Tibial artery (tissue), 4 donors: ENCODE measurements at regions not wholly inside any gene's neighbourhood (a gene's known extent, or its start where the extent isn't known, plus 50 kb on each side); places are given as distances from the start of the nearest gene placed in this dataset.

ENCODE experiments used
- DNase-seq, 2 donors: peaks; one replicate each; pipeline ENCODE4 v3.0.0-alpha.2; 2019
- H3K27ac ChIP-seq, 2 donors: fragments of 200-600 bp; sonication (generic) in 1 of 2; 1 replicate in 1 of 2; 2 replicates in 1 of 2; pipeline ENCODE4 v1.5.1; 2018 to 2019; ENCODE audit warnings: mild to moderate bottlenecking in 1 of 2
- H3K27me3 ChIP-seq, 2 donors: fragments of 200-600 bp; sonication (generic) in 1 of 2; one replicate each; pipeline versions ENCODE4 v1.5.1 to v1.6.0; 2016 to 2019
- H3K36me3 ChIP-seq, 3 donors: fragments of 200-600 bp; sonication (generic) in 2 of 3; one replicate each; pipeline ENCODE4 v1.5.1; 2016 to 2019; ENCODE audit warnings: mild to moderate bottlenecking in 2 of 3
- H3K4me1 ChIP-seq, 4 donors: fragments of 200-600 bp; sonication (generic) in 2 of 4; 1 replicate in 3 of 4; 2 replicates in 1 of 4; pipeline ENCODE4 v1.5.1; 2016 to 2019
- H3K4me3 ChIP-seq, 2 donors: fragments of 200-600 bp; sonication (generic) in 1 of 2; 1 replicate in 1 of 2; 2 replicates in 1 of 2; pipeline ENCODE4 v1.5.1; 2018 to 2019; ENCODE audit warnings: mild to moderate bottlenecking in 2 of 2
- H3K9me3 ChIP-seq, 3 donors: fragments of 200-600 bp; sonication (generic) in 1 of 3; one replicate each; pipeline ENCODE4 v1.5.1; 2016 to 2019
- intact Hi-C: fragments of 100-400 bp; cut with DNase I; formaldehyde crosslinking; loops from one replicate; pipeline ENCODE4 v1.15.0; 2023; ENCODE audit warnings: low total_unique reads
- TF ChIP-seq, protein P1 (sequence below), 2 experiments: fragments of 200-600 bp in 1 of 2; fragments of 450-650 bp in 1 of 2; IDR thresholded peaks; one replicate each; pipeline ENCODE4 v1.5.1; 2017 to 2019; ENCODE audit warnings: antibody characterized with exemption in 2 of 2, mild to moderate bottlenecking in 1 of 2, moderate library complexity in 1 of 2

DNA sequence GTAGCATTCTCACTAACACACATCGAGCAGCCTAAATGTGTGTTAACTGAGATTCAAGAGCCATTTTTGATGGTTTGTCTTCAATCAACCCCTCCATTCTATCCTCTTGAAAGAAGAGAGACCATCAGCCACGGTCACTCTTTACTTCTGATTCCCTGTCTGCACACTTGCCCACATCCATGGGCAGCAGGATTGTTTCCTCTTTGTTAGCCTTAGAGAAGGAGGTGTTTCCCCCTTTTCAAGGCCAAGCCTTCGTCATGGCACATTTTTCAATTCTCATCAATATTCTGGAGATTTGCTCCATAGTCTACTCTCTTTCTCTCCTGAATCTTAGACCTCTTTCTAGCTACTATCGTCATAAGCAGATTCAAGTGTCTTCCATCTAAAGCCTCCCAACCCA is 522.4 kb upstream of the NAALADL2 start:
- no peak for DNase-seq
- intact Hi-C loops, result no loop called here
- Histone ChIP-seq H3K27me3 (no peaks in the 10 kb centered on the region), H3K36me3 (no peaks in the 10 kb centered on the region), H3K27ac (no peak overlapping the region), H3K4me3 (no peak overlapping the region), H3K9me3 (no peaks in the 10 kb centered on the region), H3K4me1 (no peaks in the 10 kb centered on the region)
- TF ChIP-seq, protein P1, sequence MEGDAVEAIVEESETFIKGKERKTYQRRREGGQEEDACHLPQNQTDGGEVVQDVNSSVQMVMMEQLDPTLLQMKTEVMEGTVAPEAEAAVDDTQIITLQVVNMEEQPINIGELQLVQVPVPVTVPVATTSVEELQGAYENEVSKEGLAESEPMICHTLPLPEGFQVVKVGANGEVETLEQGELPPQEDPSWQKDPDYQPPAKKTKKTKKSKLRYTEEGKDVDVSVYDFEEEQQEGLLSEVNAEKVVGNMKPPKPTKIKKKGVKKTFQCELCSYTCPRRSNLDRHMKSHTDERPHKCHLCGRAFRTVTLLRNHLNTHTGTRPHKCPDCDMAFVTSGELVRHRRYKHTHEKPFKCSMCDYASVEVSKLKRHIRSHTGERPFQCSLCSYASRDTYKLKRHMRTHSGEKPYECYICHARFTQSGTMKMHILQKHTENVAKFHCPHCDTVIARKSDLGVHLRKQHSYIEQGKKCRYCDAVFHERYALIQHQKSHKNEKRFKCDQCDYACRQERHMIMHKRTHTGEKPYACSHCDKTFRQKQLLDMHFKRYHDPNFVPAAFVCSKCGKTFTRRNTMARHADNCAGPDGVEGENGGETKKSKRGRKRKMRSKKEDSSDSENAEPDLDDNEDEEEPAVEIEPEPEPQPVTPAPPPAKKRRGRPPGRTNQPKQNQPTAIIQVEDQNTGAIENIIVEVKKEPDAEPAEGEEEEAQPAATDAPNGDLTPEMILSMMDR (IDR thresholded peaks at IDR 0.05), result no peak

DNA sequence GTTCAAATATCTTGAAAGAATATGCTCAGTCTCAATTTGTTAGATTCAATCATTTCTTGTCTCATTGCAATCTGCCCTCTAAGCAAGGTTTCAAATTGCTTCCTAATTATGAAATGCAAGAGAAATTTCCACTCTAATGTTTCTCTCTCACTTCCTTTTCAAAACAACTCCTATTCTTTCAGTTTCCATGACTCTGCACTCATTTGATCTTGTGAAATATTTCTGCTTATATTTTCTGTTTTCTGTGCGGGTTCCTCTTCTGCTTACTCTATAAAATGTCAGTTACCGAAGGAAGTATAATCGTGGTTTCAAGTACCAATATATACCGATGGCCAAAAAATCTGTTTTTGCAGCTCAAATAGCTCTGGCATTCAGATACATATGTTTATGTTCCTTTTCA is 521.9 kb upstream of the NAALADL2 start:
- H3K27me3 ChIP-seq, result no peaks in the 10 kb centered on the region
- TF ChIP-seq, protein P1 (IDR thresholded peaks at IDR 0.05), result no peak
- H3K4me1 ChIP-seq, result no peaks in the 10 kb centered on the region
- intact Hi-C loops, result no loop called here
- H3K9me3 ChIP-seq, result no peaks in the 10 kb centered on the region
- no peak overlapping the region for H3K27ac ChIP-seq
- no peak for DNase-seq
- no peaks in the 10 kb centered on the region for H3K36me3 ChIP-seq
- H3K4me3 ChIP-seq, result no peak overlapping the region

DNA sequence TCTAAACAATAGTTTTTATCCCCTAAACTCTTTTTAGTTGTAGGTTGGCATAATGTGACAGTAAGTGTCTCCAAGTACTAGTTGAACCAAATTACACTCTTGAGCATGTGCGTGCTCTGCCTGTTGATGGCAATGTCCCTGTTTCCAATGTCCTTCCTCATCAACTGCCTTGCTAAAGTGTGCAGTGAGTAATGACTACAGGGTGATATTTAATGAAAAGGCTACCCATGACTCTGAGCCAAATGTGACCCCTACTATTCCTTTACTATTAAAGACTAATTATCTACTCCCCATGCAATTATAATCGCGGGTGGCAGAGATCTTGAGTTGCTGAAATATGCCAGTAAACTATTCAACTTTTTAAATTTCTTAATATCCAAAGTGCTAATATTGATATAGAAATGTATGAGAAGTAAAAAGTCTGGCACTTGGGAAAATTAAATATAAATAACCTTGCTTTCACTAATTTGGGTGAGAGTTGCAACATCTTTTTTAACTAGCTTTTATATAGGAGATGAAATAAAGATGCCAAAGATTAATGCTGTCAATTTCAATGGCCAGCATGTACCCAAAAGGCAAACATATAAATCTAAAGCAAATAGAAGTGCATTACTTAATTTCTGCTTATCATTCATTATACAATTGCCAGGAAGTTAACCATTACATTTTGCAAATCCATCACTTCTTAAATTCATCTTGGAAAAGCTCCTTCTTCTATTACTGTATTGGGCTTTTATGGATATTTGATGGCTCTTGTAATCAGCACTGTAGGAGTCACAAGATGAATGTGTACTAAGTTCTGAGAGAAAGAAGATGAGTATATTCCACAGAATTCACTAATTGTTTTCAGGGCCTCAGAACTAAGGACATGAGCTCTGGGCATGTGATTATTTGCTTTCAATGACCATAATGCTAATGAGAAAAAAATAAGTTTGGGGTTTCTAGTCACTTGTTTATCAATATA is 518.2 kb upstream of the NAALADL2 start:
- Histone ChIP-seq H3K4me3 (no peak overlapping the region), H3K36me3 (no peaks in the 10 kb centered on the region), H3K27ac (no peak overlapping the region), H3K27me3 (no peaks in the 10 kb centered on the region), H3K4me1 (no peaks in the 10 kb centered on the region), H3K9me3 (no peaks in the 10 kb centered on the region)
- DNase-seq, result no peak
- intact Hi-C loops, result no loop called here
- TF ChIP-seq, protein P1 (IDR thresholded peaks at IDR 0.05), result no peak

DNA sequence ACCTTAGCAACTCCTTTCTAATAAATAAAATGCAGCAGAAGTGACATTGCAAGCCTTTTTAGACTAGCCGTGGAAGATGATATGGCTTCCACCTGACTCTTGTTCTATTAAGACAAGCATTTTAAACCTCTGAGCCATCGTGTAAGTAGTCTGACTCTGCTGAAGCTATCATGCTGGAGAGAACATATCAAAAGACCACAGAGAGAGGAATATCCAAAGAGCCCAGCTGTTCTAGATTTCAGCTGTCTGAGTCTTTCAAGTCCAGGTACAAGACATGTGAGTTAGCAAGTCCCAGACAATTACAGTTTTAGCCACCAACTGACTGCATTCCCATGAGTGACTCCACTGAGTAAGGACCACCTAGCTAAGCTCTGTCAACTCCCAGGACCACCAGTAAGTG is 517.0 kb upstream of the NAALADL2 start:
- TF ChIP-seq, protein P1 (IDR thresholded peaks at IDR 0.05), result no peak
- Histone ChIP-seq H3K4me3 (no peak overlapping the region), H3K4me1 (no peaks in the 10 kb centered on the region), H3K27ac (no peak overlapping the region), H3K36me3 (no peaks in the 10 kb centered on the region), H3K9me3 (no peaks in the 10 kb centered on the region), H3K27me3 (no peaks in the 10 kb centered on the region)
- intact Hi-C loops, result no loop called here
- no peak for DNase-seq

DNA sequence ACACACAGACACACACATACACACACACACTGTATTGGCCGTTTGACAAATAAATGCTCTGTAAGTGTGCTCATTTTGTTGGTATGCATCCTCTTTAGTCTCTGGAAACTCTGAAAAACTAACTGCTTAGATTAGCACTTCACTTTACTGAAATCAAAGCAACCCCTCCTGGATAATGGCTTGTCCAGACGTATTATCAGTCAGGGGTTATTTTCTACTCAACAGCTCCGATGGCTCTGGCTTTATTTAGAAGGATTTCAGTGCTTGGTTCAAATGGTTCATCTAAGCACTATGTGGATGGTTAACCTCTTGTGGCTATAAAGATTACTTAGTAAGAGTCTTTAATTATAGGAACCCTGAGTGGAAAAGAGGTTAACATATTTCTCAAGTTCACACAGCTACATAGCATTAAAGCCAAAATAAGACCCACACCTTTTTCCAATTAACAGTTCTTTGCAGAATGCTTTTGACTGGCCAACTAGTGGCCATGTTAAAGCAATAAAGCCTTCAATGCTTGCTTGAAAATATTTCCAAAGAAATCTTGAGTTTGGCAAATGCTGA is 516.1 kb upstream of the NAALADL2 start:
- TF ChIP-seq, protein P1 (IDR thresholded peaks at IDR 0.05), result no peak

More for the DNA sequence above, 516.1 kb upstream of the NAALADL2 start:
- intact Hi-C loops, result no loop called here
- H3K4me3 ChIP-seq, result no peak overlapping the region
- H3K27me3 ChIP-seq, result no peaks in the 10 kb centered on the region
- H3K36me3 ChIP-seq, result no peaks in the 10 kb centered on the region
- DNase-seq, result no peak
- H3K27ac ChIP-seq, result no peak overlapping the region
- H3K4me1 ChIP-seq, result no peaks in the 10 kb centered on the region
- H3K9me3 ChIP-seq, result no peaks in the 10 kb centered on the region
